ENCODE measurements at regions not wholly inside any gene's neighbourhood (a gene's known extent, or its start where the extent isn't known, plus 50 kb on each side); places are given as distances from the start of the nearest gene placed in this dataset.

- TF ChIP-seq CTCF (IDR thresholded peaks at IDR 0.05) (no peak), POLR2A (IDR thresholded peaks at IDR 0.05) (no peak)
Observed at GRCh38 chr5:77563475-77563874, 71.4 kb upstream of the WDR41 start.

Measured in heart left ventricle (tissue), 13 donors.